Breast epithelium (tissue), 4 donors: ENCODE measurements at regions not wholly inside any gene's neighbourhood (a gene's known extent, or its start where the extent isn't known, plus 50 kb on each side); places are given as distances from the start of the nearest gene placed in this dataset.

ENCODE experiments used
- DNase-seq, 2 donors: peaks; one replicate each; pipeline ENCODE4 v3.0.0-alpha.2; 2019; ENCODE audit warnings: low spot score in 2 of 2
- H3K27ac ChIP-seq, 2 donors: fragments of 200-600 bp; sonication (generic) in 1 of 2; one replicate each; pipeline ENCODE4 v1.5.1; 2016 to 2019; ENCODE audit warnings: mild to moderate bottlenecking in 1 of 2
- H3K27me3 ChIP-seq, 2 donors: fragments of 200-600 bp; sonication (generic) in 1 of 2; one replicate each; pipeline versions ENCODE4 v1.5.1 to v1.6.0; 2017 to 2019; ENCODE audit warnings: control low read depth in 1 of 2, mild to moderate bottlenecking in 1 of 2
- H3K36me3 ChIP-seq: fragments of 200-600 bp; one replicate; pipeline ENCODE4 v1.5.1; 2019
- H3K4me1 ChIP-seq, 2 donors: fragments of 200-600 bp; sonication (generic); one replicate each; pipeline ENCODE4 v1.5.1; 2016 to 2019; ENCODE audit warnings: control low read depth in 1 of 2
- H3K4me3 ChIP-seq, 3 donors: fragments of 200-600 bp; sonication (generic); 1 replicate in 2 of 3; 2 replicates in 1 of 3; pipeline ENCODE4 v1.5.1; 2016 to 2019; ENCODE audit warnings: mild to moderate bottlenecking in 3 of 3, moderate library complexity in 2 of 3
- H3K9me3 ChIP-seq, 2 donors: fragments of 200-600 bp; sonication (generic) in 1 of 2; one replicate each; pipeline ENCODE4 v1.5.1; 2016 to 2019; ENCODE audit warnings: control low read depth in 1 of 2
- POLR2A ChIP-seq: fragments of 450-650 bp; IDR thresholded peaks from one replicate; pipeline ENCODE4 v1.6.1; 2016; ENCODE audit warnings: antibody characterized with exemption, mild to moderate bottlenecking, moderate library complexity
- POLR2AphosphoS5 ChIP-seq, 3 donors: sonication (generic); formaldehyde crosslinking; IDR thresholded peaks; one replicate each; pipeline ENCODE4 v1.6.1; 2017; ENCODE audit warnings: antibody characterized with exemption in 3 of 3
- intact Hi-C: fragments of 100-400 bp; cut with DNase I; formaldehyde crosslinking; loops from one replicate; pipeline ENCODE4 v1.15.1; 2023; ENCODE audit warnings: low total_unique reads
- TF ChIP-seq, protein P1 (sequence below), 3 donors: fragments of 450-650 bp; IDR thresholded peaks; one replicate each; pipeline ENCODE4 v1.5.1; 2016 to 2017; ENCODE audit warnings: antibody characterized with exemption in 3 of 3, mild to moderate bottlenecking in 3 of 3, moderate library complexity in 3 of 3

GRCh38 chr15:62798536-62798935, 244.0 kb upstream of the TPM1 start:
- H3K27ac ChIP-seq, result no peak overlapping the region
- no peaks in the 10 kb centered on the region for H3K27me3 ChIP-seq
- TF ChIP-seq, protein P1, sequence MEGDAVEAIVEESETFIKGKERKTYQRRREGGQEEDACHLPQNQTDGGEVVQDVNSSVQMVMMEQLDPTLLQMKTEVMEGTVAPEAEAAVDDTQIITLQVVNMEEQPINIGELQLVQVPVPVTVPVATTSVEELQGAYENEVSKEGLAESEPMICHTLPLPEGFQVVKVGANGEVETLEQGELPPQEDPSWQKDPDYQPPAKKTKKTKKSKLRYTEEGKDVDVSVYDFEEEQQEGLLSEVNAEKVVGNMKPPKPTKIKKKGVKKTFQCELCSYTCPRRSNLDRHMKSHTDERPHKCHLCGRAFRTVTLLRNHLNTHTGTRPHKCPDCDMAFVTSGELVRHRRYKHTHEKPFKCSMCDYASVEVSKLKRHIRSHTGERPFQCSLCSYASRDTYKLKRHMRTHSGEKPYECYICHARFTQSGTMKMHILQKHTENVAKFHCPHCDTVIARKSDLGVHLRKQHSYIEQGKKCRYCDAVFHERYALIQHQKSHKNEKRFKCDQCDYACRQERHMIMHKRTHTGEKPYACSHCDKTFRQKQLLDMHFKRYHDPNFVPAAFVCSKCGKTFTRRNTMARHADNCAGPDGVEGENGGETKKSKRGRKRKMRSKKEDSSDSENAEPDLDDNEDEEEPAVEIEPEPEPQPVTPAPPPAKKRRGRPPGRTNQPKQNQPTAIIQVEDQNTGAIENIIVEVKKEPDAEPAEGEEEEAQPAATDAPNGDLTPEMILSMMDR (IDR thresholded peaks at IDR 0.05), result no peak
- TF ChIP-seq POLR2A (no peak), POLR2AphosphoS5 (IDR thresholded peaks at IDR 0.05) (no peak)
- intact Hi-C loops, result no loop called here
- no peaks in the 10 kb centered on the region for H3K9me3 ChIP-seq
- H3K4me3 ChIP-seq, result no peak overlapping the region
- H3K36me3 ChIP-seq, result no peaks in the 10 kb centered on the region
- no peak for DNase-seq
- no peaks in the 10 kb centered on the region for H3K4me1 ChIP-seq

- H3K4me3 ChIP-seq, result no peak overlapping the region
- DNase-seq, result no peak
- TF ChIP-seq POLR2A (no peak), POLR2AphosphoS5 (IDR thresholded peaks at IDR 0.05) (no peak)
- TF ChIP-seq, protein P1 (IDR thresholded peaks at IDR 0.05), result no peak
- no peak overlapping the region for H3K27ac ChIP-seq
- H3K36me3 ChIP-seq, result no peaks in the 10 kb centered on the region
- no peaks in the 10 kb centered on the region for H3K4me1 ChIP-seq
- H3K27me3 ChIP-seq, result no peaks in the 10 kb centered on the region
- intact Hi-C loops, result no loop called here
- H3K9me3 ChIP-seq, result no peaks in the 10 kb centered on the region
Observed at GRCh38 chr15:62799037-62799436, 243.5 kb upstream of the TPM1 start.

DNA sequence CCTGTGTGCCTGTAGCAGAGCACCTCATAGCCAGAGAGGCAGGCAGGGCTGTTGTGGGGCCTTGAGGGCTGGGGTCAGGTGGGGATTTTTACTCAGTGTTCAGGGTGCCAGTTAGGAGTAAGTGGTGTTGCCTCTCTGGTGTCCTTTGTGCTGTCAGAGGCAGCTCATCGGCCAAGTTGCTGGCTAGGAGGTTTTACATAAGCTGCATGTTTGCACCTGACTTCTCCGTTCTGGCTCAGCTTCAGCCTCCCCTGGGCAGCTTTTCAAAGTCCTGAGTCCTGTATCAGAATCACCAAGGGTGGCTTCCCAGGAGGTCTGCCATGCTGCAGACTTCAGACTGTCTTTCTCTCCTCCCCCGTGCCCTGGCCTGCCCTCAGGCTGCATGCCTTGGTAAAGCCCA, 242.6 kb upstream of the TPM1 start:
- Histone ChIP-seq H3K36me3 (no peaks in the 10 kb centered on the region), H3K4me3 (no peak overlapping the region), H3K4me1 (no peaks in the 10 kb centered on the region), H3K27me3 (no peaks in the 10 kb centered on the region), H3K9me3 (no peaks in the 10 kb centered on the region), H3K27ac (no peak overlapping the region)
- no peak for DNase-seq
- TF ChIP-seq POLR2A (no peak), POLR2AphosphoS5 (IDR thresholded peaks at IDR 0.05) (no peak)
- TF ChIP-seq, protein P1 (IDR thresholded peaks at IDR 0.05), result no peak
- intact Hi-C loops, result loop anchor here (5.0 kb wide), 1 partner anchor 1827 kb away; no protein-coding TSS in a partner anchor

DNA sequence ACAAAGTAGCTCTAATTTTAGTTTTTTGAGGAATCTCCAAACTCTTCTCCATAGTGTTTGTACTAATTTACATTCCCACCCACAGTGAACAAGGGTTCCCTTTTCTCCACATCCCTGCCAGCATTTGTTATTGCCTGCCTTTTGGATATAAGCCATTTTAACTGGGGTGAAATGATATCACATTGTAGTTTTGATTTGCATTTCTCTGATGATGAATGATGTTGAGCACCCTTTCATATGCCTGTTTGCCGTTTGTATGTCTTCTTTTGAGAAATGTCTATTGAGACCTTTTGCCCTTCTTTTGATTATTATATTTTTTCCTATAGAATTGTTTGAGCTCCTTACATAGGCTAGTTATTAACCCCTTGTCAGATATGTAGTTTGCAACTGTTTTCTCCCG, 239.9 kb upstream of the TPM1 start:
- TF ChIP-seq, protein P1 (IDR thresholded peaks at IDR 0.05), result no peak
- TF ChIP-seq POLR2A, result no peak
- TF ChIP-seq POLR2AphosphoS5 (IDR thresholded peaks at IDR 0.05), result no peak
- no peaks in the 10 kb centered on the region for H3K9me3 ChIP-seq
- no peak overlapping the region for H3K27ac ChIP-seq
- no peak overlapping the region for H3K4me3 ChIP-seq
- no peaks in the 10 kb centered on the region for H3K27me3 ChIP-seq
- H3K4me1 ChIP-seq, result no peaks in the 10 kb centered on the region
- no peaks in the 10 kb centered on the region for H3K36me3 ChIP-seq
- intact Hi-C loops, result loop anchor here (5.0 kb wide), 1 partner anchor 1825 kb away; no protein-coding TSS in a partner anchor
- no peak for DNase-seq

DNA sequence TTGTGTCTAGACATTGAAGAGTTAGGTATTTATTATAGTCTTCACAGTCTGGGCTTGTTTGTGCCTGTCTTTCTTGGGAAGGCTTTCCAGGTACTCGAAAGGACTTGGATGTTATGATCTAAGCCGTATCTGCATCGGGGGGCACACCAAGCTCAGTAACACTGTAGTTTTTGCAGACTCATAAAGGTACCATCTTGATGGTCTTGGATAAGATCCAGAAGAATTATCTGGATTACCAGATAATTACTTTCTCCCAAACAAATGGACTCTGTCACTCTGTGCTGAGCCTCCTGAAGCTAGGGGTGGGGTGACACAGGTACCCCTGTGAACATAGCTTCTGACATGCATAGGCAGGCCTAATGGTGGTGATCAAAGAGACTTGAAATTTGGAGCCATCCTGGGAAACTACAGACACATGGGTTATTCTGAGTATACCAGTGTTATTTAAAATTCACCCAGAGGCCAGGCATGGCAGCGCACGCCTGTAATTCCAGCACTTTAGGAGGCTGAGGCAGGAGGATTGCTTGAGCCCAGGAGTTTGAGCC, 238.6 kb upstream of the TPM1 start:
- no peaks in the 10 kb centered on the region for H3K36me3 ChIP-seq
- TF ChIP-seq POLR2AphosphoS5 (IDR thresholded peaks at IDR 0.05) (no peak), POLR2A (no peak)
- TF ChIP-seq, protein P1 (IDR thresholded peaks at IDR 0.05), result no peak
- H3K9me3 ChIP-seq, result no peaks in the 10 kb centered on the region
- no peak overlapping the region for H3K4me3 ChIP-seq
- H3K27ac ChIP-seq, result no peak overlapping the region
- intact Hi-C loops, result loop anchor here (5.0 kb wide), 1 partner anchor 1823 kb away; no protein-coding TSS in a partner anchor
- H3K27me3 ChIP-seq, result no peaks in the 10 kb centered on the region
- DNase-seq, result no peak
- no peaks in the 10 kb centered on the region for H3K4me1 ChIP-seq
